WTC11 (cell line): ENCODE measurements at regions not wholly inside any gene's neighbourhood (a gene's known extent, or its start where the extent isn't known, plus 50 kb on each side); places are given as distances from the start of the nearest gene placed in this dataset.

Experiments used
- ATAC-seq: fragments of 200-7000 bp; cut with Tn5 transposase; 2 replicates; pipeline ENCODE4 v1.10.0; 2021; ENCODE audit warnings: mild to moderate bottlenecking, moderate library complexity
- CTCF ChIA-PET: fragments of 300-600 bp; sonication (Branson Sonifier 250); formaldehyde crosslinking; loops from one replicate; lab custom pipeline; 2021; ENCODE audit warnings: antibody characterized with exemption; lab: Charles Lee
- POLR2A ChIA-PET: fragments of 350-600 bp; sonication (Branson Sonifier 250); formaldehyde crosslinking; loops from one replicate; lab custom pipeline; 2021; ENCODE audit warnings: antibody characterized with exemption; lab: Charles Lee
- DNase-seq: peaks from one replicate; pipeline ENCODE4 v3.0.0; 2021; ENCODE audit warnings: low spot score
- H3K27ac Mint-ChIP-seq: 2 replicates; pipeline ENCODE4 v1.8.0; 2021; ENCODE audit warnings: mixed read lengths
- H3K27me3 Mint-ChIP-seq: 2 replicates; pipeline ENCODE4 v1.8.0; 2021; ENCODE audit warnings: low read depth, mild to moderate bottlenecking, moderate library complexity, mixed read lengths
- H3K36me3 Mint-ChIP-seq: 2 replicates; pipeline ENCODE4 v1.8.0; 2021; ENCODE audit warnings: mixed read lengths
- H3K4me1 Mint-ChIP-seq: 2 replicates; pipeline ENCODE4 v1.8.0; 2022; ENCODE audit warnings: mixed read lengths
- H3K4me3 Mint-ChIP-seq: 2 replicates; pipeline ENCODE4 v1.8.0; 2021; ENCODE audit warnings: mild to moderate bottlenecking, moderate library complexity, mixed read lengths
- H3K9me3 Mint-ChIP-seq: 2 replicates; pipeline ENCODE4 v1.8.0; 2021; ENCODE audit warnings: mixed read lengths
- ARID4B ChIP-seq: sonication (generic); formaldehyde crosslinking; IDR thresholded peaks from 2 replicates; pipeline ENCODE4 v1.8.0; 2023; ENCODE audit warnings: missing genetic modification reagents, mild to moderate bottlenecking, borderline replicate concordance
- ATF1 ChIP-seq: sonication (generic); formaldehyde crosslinking; IDR thresholded peaks from 2 replicates; pipeline ENCODE4 v1.8.1; 2023; ENCODE audit warnings: mild to moderate bottlenecking, moderate library complexity, missing genetic modification reagents
- ATF3 ChIP-seq: sonication (generic); formaldehyde crosslinking; conservative IDR thresholded peaks from 2 replicates; pipeline ENCODE4 v1.8.1; 2022; ENCODE audit warnings: mild to moderate bottlenecking, missing genetic modification reagents
- ATF6 ChIP-seq: sonication (generic); formaldehyde crosslinking; IDR thresholded peaks from 2 replicates; pipeline ENCODE4 v1.8.1; 2023; ENCODE audit warnings: mild to moderate bottlenecking, missing genetic modification reagents
- FOXP1 ChIP-seq: sonication (generic); formaldehyde crosslinking; IDR thresholded peaks from 2 replicates; pipeline ENCODE4 v1.8.0; 2022; ENCODE audit warnings: missing genetic modification reagents, mild to moderate bottlenecking, moderate library complexity, borderline replicate concordance
- FOXP4 ChIP-seq: sonication (generic); formaldehyde crosslinking; IDR thresholded peaks from 2 replicates; pipeline ENCODE4 v1.8.0; 2022; ENCODE audit warnings: mild to moderate bottlenecking, missing genetic modification reagents
- GABPB1 ChIP-seq: sonication (generic); formaldehyde crosslinking; IDR thresholded peaks from 2 replicates; pipeline ENCODE4 v1.8.1; 2023; ENCODE audit warnings: mild to moderate bottlenecking, missing genetic modification reagents
- HMGA2 ChIP-seq: fragments of 250-450 bp; sonication (Bioruptor Pico); IDR thresholded peaks from 2 replicates; pipeline ENCODE4 v1.4.0; 2021; ENCODE audit warnings: mild to moderate bottlenecking, moderate library complexity
- MLX ChIP-seq: sonication (generic); formaldehyde crosslinking; IDR thresholded peaks from 2 replicates; pipeline ENCODE4 v1.8.1; 2023; ENCODE audit warnings: mild to moderate bottlenecking, missing genetic modification reagents, moderate library complexity
- MXD4 ChIP-seq: fragments of 250-450 bp; sonication (Bioruptor Pico); IDR thresholded peaks from 2 replicates; pipeline ENCODE4 v1.8.0; 2021; ENCODE audit warnings: mild to moderate bottlenecking, moderate library complexity, borderline replicate concordance
- NR2C2 ChIP-seq: sonication (generic); formaldehyde crosslinking; IDR thresholded peaks from 2 replicates; pipeline ENCODE4 v1.8.0; 2022; ENCODE audit warnings: mild to moderate bottlenecking, missing genetic modification reagents
- PRRX2 ChIP-seq: fragments of 250-450 bp; sonication (Bioruptor Pico); IDR thresholded peaks from 2 replicates; pipeline ENCODE4 v1.8.0; 2021; ENCODE audit warnings: mild to moderate bottlenecking
- RELA ChIP-seq: sonication (generic); formaldehyde crosslinking; IDR thresholded peaks from 2 replicates; pipeline ENCODE4 v1.8.1; 2022; ENCODE audit warnings: missing genetic modification reagents, mild to moderate bottlenecking, borderline replicate concordance
- SP1 ChIP-seq: sonication (generic); formaldehyde crosslinking; conservative IDR thresholded peaks from 2 replicates; pipeline ENCODE4 v1.8.1; 2022; ENCODE audit warnings: missing genetic modification reagents
- STAT6 ChIP-seq: sonication (generic); formaldehyde crosslinking; conservative IDR thresholded peaks from 2 replicates; pipeline ENCODE4 v1.8.1; 2023; ENCODE audit warnings: mild to moderate bottlenecking, low read depth, missing genetic modification reagents, moderate library complexity
- USF1 ChIP-seq: sonication (generic); formaldehyde crosslinking; IDR thresholded peaks from 2 replicates; pipeline ENCODE4 v1.8.0; 2022; ENCODE audit warnings: mild to moderate bottlenecking, missing genetic modification reagents
- ZNF121 ChIP-seq: sonication (generic); formaldehyde crosslinking; IDR thresholded peaks from 2 replicates; pipeline ENCODE4 v1.8.0; 2023; ENCODE audit warnings: missing genetic modification reagents
- ZNF416 ChIP-seq: fragments of 250-450 bp; sonication (Bioruptor Pico); IDR thresholded peaks from 2 replicates; pipeline ENCODE4 v1.9.0; 2021; ENCODE audit warnings: mild to moderate bottlenecking, inconsistent platforms
- ZNF532 ChIP-seq: fragments of 250-450 bp; sonication (Bioruptor Pico); IDR thresholded peaks from 2 replicates; pipeline ENCODE4 v1.9.0; 2021; ENCODE audit warnings: mild to moderate bottlenecking, borderline replicate concordance

GRCh38 chr7:85940798-85941197 lies 702.9 kb upstream of the GRM3 start:
- peaks cover 2% of the 10 kb centered on the region; the same call in 1 of the 2 replicates for H3K36me3 Mint-ChIP-seq
- ATAC-seq = no peak

GRCh38 chr7:85931919-85932318 lies 711.8 kb upstream of the GRM3 start:
- Mint-ChIP-seq H3K27me3 (no peaks in the 10 kb centered on the region; the same call in 1 of the 2 replicates), H3K9me3 (peaks cover 51% of the 10 kb centered on the region), H3K4me3 (no peak overlapping the region), H3K27ac (no peak overlapping the region), H3K4me1 (peaks cover 32% of the 10 kb centered on the region), H3K36me3 (peaks cover 42% of the 10 kb centered on the region)
- ATAC-seq (no peak), DNase-seq (no peak)
- ChIA-PET POLR2A (no interaction called here), CTCF (no interaction called here)
- TF ChIP-seq HMGA2 = no peak
- no peak for TF ChIP-seq SP1
- no peak for TF ChIP-seq GABPB1 (CRISPR knock-in tag)
- TF ChIP-seq USF1 (CRISPR knock-in tag) = no peak
- TF ChIP-seq PRRX2 (CRISPR knock-in tag) = no peak
- TF ChIP-seq FOXP4 = no peak
- no peak for TF ChIP-seq ATF3 (CRISPR knock-in tag)
- TF ChIP-seq ARID4B (CRISPR knock-in tag) = no peak
- TF ChIP-seq ZNF416 = no peak
- no peak for TF ChIP-seq ZNF532 (CRISPR knock-in tag)
- TF ChIP-seq STAT6 (CRISPR knock-in tag) = no peak
- no peak for TF ChIP-seq ATF6 (CRISPR knock-in tag)
- TF ChIP-seq FOXP1 (CRISPR knock-in tag) = no peak
- no peak for TF ChIP-seq NR2C2 (CRISPR knock-in tag)
- no peak for TF ChIP-seq RELA
- TF ChIP-seq MLX = no peak
- no peak for TF ChIP-seq ZNF121

More at GRCh38 chr7:85940798-85941197, 702.9 kb upstream of the GRM3 start:
- DNase-seq = no peak
- no peaks in the 10 kb centered on the region for H3K27me3 Mint-ChIP-seq
- TF ChIP-seq FOXP1 (CRISPR knock-in tag) (no peak), ATF1 (CRISPR knock-in tag) (no peak), MXD4 (CRISPR knock-in tag) (no peak)
- no peak overlapping the region for H3K4me3 Mint-ChIP-seq
- H3K27ac Mint-ChIP-seq = no peak overlapping the region
- ChIA-PET POLR2A (no interaction called here), CTCF (no interaction called here)
- peaks cover 13% of the 10 kb centered on the region for H3K9me3 Mint-ChIP-seq
- H3K4me1 Mint-ChIP-seq = 0 out of 2 replicates have a peak, but pooled peaks cover 2% of the 10 kb centered on the region
